K562 (cell line): ENCODE measurements at regions not wholly inside any gene's neighbourhood (a gene's known extent, or its start where the extent isn't known, plus 50 kb on each side); places are given as distances from the start of the nearest gene placed in this dataset.

Experiments
- CC2D1A ChIP-seq: fragments of 450-650 bp; IDR thresholded peaks from 2 replicates; pipeline ENCODE4 v1.6.1; 2017; ENCODE audit warnings: mild to moderate bottlenecking
- GATAD2A ChIP-seq: fragments of 450-650 bp; IDR thresholded peaks from 2 replicates; pipeline ENCODE4 v1.6.1; 2017
- HOXB6 ChIP-seq: fragments of 250-450 bp; sonication (Bioruptor Pico); IDR thresholded peaks from 2 replicates; pipeline ENCODE4 v1.5.1; 2022; ENCODE audit warnings: mild to moderate bottlenecking, borderline replicate concordance
- KLF13 ChIP-seq: fragments of 450-650 bp; IDR thresholded peaks from 2 replicates; pipeline ENCODE4 v1.6.1; 2016; ENCODE audit warnings: missing genetic modification characterization, low read depth, mild to moderate bottlenecking, missing compliant biosample characterization, moderate library complexity, borderline replicate concordance
- NONO ChIP-seq, 2 experiments: fragments of 200-400 bp in 1 of 2; fragments of 450-650 bp in 1 of 2; formaldehyde crosslinking in 1 of 2; IDR thresholded peaks; 2 replicates each; pipeline ENCODE4 v1.6.1; 2017; ENCODE audit warnings: low read depth in 2 of 2, mild to moderate bottlenecking in 2 of 2, moderate library complexity in 2 of 2, low read length in 1 of 2
- RBM34 ChIP-seq: fragments of 200-400 bp; formaldehyde crosslinking; IDR thresholded peaks from 2 replicates; pipeline ENCODE4 v1.6.1; 2018; ENCODE audit warnings: low read length, borderline replicate concordance; ENCODE audit not compliant: insufficient read depth
- TAF1 ChIP-seq: IDR thresholded peaks from 2 replicates; pipeline ENCODE4 v1.6.1; 2011; ENCODE audit warnings: mild to moderate bottlenecking, low read length, moderate library complexity; ENCODE audit not compliant: insufficient read depth, control insufficient read depth, severe bottlenecking; ENCODE audit errors: extremely low read depth
- TAF15 ChIP-seq: fragments of 200-400 bp; formaldehyde crosslinking; IDR thresholded peaks from 2 replicates; pipeline ENCODE4 v1.6.1; 2017; ENCODE audit warnings: mild to moderate bottlenecking, low read depth, low read length, moderate library complexity
- YY1 ChIP-seq, 3 experiments: IDR thresholded peaks; 2 replicates each; pipeline ENCODE4 v1.6.1; 2011; ENCODE audit warnings: low read length in 2 of 3, mild to moderate bottlenecking in 2 of 3, moderate library complexity in 2 of 3, borderline replicate concordance in 1 of 3, control low read depth in 1 of 3, low read depth in 1 of 3; ENCODE audit not compliant: insufficient read depth in 3 of 3, insufficient replicate concordance in 2 of 3, control insufficient read depth in 1 of 3, insufficient read length in 1 of 3; ENCODE audit errors: extremely low read depth in 1 of 3
- TF ChIP-seq, protein P1 (sequence below): sonication (generic); formaldehyde crosslinking; IDR thresholded peaks from 2 replicates; pipeline ENCODE4 v1.8.0; 2023; ENCODE audit warnings: missing genetic modification reagents, mild to moderate bottlenecking, borderline replicate concordance
- TF ChIP-seq, protein P2 (sequence below): fragments of 150-350 bp; IDR thresholded peaks from 2 replicates; pipeline ENCODE4 v1.6.1; 2014; ENCODE audit warnings: low read depth, mild to moderate bottlenecking, low read length, borderline replicate concordance
- TF ChIP-seq, protein P3 (sequence below): fragments of 250-450 bp; sonication (Bioruptor Pico); IDR thresholded peaks from 2 replicates; pipeline ENCODE4 v1.4.0; 2020; ENCODE audit warnings: mild to moderate bottlenecking, moderate library complexity, borderline replicate concordance
- TF ChIP-seq, protein P4 (sequence below): sonication (generic); formaldehyde crosslinking; IDR thresholded peaks from 2 replicates; pipeline ENCODE4 v1.8.0; 2022; ENCODE audit warnings: missing genetic modification reagents, mild to moderate bottlenecking, moderate library complexity, borderline replicate concordance

DNA sequence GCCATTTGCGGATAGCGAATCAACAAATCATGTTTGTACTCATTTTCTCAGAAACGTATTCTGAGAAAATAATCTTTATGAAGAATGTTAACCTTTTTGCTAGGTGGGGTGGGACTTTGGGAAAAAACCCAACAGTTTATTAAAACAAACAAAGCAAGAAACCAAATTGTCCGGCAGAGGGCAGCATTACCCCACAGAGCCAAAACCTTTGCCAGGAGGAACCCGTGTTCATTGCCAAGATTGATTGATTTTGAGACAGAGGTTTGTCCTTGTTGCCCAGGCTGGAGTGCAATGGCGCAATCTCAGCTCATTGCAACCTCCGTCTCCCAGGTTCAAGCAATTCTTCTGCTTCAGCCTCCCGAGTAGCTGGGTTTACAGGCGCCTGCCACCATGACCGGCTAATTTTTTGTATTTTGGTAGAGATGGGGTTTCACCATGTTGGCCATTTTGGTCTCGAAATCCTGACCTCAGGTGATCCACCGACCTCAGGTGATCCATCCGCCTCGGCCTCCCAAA is 70.8 kb upstream of the RHOU start (continued):
- TF ChIP-seq, protein P1, sequence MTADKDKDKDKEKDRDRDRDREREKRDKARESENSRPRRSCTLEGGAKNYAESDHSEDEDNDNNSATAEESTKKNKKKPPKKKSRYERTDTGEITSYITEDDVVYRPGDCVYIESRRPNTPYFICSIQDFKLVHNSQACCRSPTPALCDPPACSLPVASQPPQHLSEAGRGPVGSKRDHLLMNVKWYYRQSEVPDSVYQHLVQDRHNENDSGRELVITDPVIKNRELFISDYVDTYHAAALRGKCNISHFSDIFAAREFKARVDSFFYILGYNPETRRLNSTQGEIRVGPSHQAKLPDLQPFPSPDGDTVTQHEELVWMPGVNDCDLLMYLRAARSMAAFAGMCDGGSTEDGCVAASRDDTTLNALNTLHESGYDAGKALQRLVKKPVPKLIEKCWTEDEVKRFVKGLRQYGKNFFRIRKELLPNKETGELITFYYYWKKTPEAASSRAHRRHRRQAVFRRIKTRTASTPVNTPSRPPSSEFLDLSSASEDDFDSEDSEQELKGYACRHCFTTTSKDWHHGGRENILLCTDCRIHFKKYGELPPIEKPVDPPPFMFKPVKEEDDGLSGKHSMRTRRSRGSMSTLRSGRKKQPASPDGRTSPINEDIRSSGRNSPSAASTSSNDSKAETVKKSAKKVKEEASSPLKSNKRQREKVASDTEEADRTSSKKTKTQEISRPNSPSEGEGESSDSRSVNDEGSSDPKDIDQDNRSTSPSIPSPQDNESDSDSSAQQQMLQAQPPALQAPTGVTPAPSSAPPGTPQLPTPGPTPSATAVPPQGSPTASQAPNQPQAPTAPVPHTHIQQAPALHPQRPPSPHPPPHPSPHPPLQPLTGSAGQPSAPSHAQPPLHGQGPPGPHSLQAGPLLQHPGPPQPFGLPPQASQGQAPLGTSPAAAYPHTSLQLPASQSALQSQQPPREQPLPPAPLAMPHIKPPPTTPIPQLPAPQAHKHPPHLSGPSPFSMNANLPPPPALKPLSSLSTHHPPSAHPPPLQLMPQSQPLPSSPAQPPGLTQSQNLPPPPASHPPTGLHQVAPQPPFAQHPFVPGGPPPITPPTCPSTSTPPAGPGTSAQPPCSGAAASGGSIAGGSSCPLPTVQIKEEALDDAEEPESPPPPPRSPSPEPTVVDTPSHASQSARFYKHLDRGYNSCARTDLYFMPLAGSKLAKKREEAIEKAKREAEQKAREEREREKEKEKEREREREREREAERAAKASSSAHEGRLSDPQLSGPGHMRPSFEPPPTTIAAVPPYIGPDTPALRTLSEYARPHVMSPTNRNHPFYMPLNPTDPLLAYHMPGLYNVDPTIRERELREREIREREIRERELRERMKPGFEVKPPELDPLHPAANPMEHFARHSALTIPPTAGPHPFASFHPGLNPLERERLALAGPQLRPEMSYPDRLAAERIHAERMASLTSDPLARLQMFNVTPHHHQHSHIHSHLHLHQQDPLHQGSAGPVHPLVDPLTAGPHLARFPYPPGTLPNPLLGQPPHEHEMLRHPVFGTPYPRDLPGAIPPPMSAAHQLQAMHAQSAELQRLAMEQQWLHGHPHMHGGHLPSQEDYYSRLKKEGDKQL (CRISPR knock-in tag): no peak
- TF ChIP-seq CC2D1A (peak; percentile 53; the same call in 1 of the 2 replicates), YY1 (IDR thresholded peaks at IDR 0.05; ENCODE audit: borderline replicate concordance in 1 of 3, control insufficient read depth in 1 of 3, extremely low read depth in 1 of 3, insufficient read depth in 3 of 3, insufficient read length in 1 of 3, insufficient replicate concordance in 2 of 3, low read depth in 1 of 3, low read length in 2 of 3) (no peak), KLF13 (no peak), NONO (IDR thresholded peaks at IDR 0.05; ENCODE audit: low read depth in 2 of 2, low read length in 1 of 2) (no peak), HOXB6 (CRISPR knock-in tag) (no peak), TAF15 (no peak), TAF1 (no peak), GATAD2A (no peak), RBM34 (no peak)
- TF ChIP-seq, protein P2, sequence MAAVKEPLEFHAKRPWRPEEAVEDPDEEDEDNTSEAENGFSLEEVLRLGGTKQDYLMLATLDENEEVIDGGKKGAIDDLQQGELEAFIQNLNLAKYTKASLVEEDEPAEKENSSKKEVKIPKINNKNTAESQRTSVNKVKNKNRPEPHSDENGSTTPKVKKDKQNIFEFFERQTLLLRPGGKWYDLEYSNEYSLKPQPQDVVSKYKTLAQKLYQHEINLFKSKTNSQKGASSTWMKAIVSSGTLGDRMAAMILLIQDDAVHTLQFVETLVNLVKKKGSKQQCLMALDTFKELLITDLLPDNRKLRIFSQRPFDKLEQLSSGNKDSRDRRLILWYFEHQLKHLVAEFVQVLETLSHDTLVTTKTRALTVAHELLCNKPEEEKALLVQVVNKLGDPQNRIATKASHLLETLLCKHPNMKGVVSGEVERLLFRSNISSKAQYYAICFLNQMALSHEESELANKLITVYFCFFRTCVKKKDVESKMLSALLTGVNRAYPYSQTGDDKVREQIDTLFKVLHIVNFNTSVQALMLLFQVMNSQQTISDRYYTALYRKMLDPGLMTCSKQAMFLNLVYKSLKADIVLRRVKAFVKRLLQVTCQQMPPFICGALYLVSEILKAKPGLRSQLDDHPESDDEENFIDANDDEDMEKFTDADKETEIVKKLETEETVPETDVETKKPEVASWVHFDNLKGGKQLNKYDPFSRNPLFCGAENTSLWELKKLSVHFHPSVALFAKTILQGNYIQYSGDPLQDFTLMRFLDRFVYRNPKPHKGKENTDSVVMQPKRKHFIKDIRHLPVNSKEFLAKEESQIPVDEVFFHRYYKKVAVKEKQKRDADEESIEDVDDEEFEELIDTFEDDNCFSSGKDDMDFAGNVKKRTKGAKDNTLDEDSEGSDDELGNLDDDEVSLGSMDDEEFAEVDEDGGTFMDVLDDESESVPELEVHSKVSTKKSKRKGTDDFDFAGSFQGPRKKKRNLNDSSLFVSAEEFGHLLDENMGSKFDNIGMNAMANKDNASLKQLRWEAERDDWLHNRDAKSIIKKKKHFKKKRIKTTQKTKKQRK: no peak
- TF ChIP-seq, protein P3, sequence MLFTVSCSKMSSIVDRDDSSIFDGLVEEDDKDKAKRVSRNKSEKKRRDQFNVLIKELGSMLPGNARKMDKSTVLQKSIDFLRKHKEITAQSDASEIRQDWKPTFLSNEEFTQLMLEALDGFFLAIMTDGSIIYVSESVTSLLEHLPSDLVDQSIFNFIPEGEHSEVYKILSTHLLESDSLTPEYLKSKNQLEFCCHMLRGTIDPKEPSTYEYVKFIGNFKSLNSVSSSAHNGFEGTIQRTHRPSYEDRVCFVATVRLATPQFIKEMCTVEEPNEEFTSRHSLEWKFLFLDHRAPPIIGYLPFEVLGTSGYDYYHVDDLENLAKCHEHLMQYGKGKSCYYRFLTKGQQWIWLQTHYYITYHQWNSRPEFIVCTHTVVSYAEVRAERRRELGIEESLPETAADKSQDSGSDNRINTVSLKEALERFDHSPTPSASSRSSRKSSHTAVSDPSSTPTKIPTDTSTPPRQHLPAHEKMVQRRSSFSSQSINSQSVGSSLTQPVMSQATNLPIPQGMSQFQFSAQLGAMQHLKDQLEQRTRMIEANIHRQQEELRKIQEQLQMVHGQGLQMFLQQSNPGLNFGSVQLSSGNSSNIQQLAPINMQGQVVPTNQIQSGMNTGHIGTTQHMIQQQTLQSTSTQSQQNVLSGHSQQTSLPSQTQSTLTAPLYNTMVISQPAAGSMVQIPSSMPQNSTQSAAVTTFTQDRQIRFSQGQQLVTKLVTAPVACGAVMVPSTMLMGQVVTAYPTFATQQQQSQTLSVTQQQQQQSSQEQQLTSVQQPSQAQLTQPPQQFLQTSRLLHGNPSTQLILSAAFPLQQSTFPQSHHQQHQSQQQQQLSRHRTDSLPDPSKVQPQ: no peak
- TF ChIP-seq, protein P4, sequence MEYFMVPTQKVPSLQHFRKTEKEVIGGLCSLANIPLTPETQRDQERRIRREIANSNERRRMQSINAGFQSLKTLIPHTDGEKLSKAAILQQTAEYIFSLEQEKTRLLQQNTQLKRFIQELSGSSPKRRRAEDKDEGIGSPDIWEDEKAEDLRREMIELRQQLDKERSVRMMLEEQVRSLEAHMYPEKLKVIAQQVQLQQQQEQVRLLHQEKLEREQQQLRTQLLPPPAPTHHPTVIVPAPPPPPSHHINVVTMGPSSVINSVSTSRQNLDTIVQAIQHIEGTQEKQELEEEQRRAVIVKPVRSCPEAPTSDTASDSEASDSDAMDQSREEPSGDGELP (CRISPR knock-in tag): no peak
